ENCODE measurements at regions not wholly inside any gene's neighbourhood (a gene's known extent, or its start where the extent isn't known, plus 50 kb on each side); places are given as distances from the start of the nearest gene placed in this dataset.

- DNase-seq (ENCODE audit: extremely low read depth in 1 of 2, low read depth in 1 of 2) = no peak
Observed at GRCh38 chr19:5392486-5392885, 51.9 kb upstream of the PTPRS start.

- DNase-seq (ENCODE audit: extremely low read depth in 1 of 2, low read depth in 1 of 2) = no peak
Observed at GRCh38 chr19:5393088-5393487, 52.5 kb upstream of the PTPRS start.

GRCh38 chr19:5394551-5395505, 54.2 kb upstream of the PTPRS start:
- DNase-seq (ENCODE audit: extremely low read depth in 1 of 2, low read depth in 1 of 2) = no peak

GRCh38 chr19:5395556-5395955, 54.9 kb upstream of the PTPRS start:
- no peak for DNase-seq (ENCODE audit: extremely low read depth in 1 of 2, low read depth in 1 of 2)

- DNase-seq (ENCODE audit: extremely low read depth in 1 of 2, low read depth in 1 of 2) = no peak
Observed at GRCh38 chr19:5396096-5396939, 55.7 kb upstream of the PTPRS start.

GRCh38 chr19:5396963-5397362, 56.4 kb upstream of the PTPRS start:
- no peak for DNase-seq (ENCODE audit: extremely low read depth in 1 of 2, low read depth in 1 of 2)

- DNase-seq (ENCODE audit: extremely low read depth in 1 of 2, low read depth in 1 of 2) = no peak
Observed at GRCh38 chr19:5397804-5398692, 57.2 kb upstream of the ZNRF4 start.

GRCh38 chr19:5398693-5399057, 56.5 kb upstream of the ZNRF4 start:
- DNase-seq (ENCODE audit: extremely low read depth in 1 of 2, low read depth in 1 of 2) = no peak

GRCh38 chr19:5403968-5404640, 51.1 kb upstream of the ZNRF4 start:
- DNase-seq (ENCODE audit: extremely low read depth in 1 of 2, low read depth in 1 of 2) = peak; percentile 8 to 41

Measured in activated CD8-positive, alpha-beta memory T cell treated with anti-CD3 and anti-CD28 coated beads for 1 hour (primary cell).